EH (cell line): ENCODE measurements at regions not wholly inside any gene's neighbourhood (a gene's known extent, or its start where the extent isn't known, plus 50 kb on each side); places are given as distances from the start of the nearest gene placed in this dataset.
A peak's percentile ranks its signal among the peaks of the same experiment; 100 is the strongest.

Source experiments
- DNase-seq: peaks from one replicate; pipeline ENCODE4 v3.0.0-alpha.2; 2015; ENCODE audit warnings: low read depth

DNA sequence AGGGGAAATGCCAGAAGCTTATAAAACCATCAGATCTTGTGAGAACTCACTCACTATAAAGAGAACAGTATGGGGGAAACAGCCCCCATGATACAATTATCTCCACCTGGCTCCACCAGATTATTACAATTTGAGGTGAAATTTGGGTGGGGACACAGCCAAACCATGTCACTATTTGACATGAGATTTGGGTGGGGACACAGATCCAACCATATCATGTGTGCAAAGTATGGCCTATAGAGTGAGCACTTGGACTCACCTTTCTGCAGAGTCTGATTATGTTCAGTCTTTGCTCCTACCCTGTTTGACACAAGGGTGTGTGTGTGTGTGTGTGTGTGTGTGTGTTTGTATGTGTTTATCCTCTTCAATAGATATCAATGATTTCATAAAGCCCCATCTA is 287.5 kb downstream of the ZNF536 start:
- DNase-seq: no peak

DNA sequence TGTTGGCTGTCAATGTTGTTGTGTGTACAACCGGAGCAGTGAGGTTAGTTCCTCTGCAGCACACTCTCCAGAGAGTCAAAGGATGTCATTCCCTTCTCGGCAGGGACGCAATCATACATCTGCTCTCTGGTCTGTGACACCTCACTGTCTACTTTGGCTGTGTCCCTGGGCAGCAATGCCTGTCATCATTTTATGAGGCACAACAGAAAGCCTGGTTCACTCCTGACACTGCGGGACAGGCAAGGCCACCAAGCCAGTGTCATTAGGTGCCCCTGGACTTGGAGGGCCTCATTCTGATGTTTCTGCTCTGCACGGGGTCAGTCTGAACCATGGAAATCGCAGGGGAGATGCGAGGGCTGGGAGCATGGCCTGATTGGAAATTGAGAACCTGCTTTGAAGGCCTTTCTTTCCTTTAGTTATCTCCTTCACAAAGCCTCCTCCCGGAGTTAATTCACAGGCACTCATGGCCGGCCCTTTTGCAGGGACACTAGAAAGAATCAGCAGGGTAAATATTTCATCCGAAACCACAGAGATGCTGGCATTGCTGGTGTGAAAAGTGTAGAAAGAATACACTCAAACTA is 284.4 kb downstream of the ZNF536 start:
- no peak for DNase-seq

DNA sequence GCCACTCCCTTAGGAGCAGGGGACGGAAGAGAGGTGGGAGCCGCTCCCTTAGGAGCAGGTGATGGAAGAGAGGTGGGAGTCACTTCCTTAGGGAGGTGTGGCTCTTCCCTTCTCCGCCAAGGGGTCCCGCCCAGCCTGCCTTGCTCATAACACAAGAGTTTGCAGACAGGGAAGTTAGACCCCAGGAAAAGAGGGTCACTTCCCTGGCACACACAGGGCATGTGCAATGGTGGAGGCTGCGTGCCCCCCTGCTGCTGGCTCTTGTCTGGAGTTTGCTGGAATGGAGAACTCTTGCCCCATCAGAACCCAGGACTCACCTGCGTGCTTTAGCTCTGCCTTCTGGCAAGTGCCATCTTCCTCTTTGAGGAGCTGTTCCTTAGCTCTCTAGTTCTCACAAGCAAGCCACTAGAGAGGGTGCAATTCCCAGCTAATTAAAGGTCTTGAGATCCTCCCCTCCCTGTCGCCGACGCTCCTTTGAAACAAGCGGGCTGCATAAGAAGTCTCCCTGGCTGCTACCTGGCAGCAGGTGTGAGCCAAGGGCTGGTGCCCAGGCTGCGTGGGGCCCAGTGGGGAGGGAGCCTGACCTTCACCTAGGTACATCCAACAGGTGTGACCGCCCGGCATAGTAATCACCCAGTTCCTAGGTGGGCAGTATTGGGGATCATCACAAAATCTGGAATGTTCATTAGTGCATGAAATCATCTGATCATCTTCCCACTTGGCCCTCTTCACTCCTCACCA is 281.6 kb downstream of the ZNF536 start:
- no peak for DNase-seq

DNA sequence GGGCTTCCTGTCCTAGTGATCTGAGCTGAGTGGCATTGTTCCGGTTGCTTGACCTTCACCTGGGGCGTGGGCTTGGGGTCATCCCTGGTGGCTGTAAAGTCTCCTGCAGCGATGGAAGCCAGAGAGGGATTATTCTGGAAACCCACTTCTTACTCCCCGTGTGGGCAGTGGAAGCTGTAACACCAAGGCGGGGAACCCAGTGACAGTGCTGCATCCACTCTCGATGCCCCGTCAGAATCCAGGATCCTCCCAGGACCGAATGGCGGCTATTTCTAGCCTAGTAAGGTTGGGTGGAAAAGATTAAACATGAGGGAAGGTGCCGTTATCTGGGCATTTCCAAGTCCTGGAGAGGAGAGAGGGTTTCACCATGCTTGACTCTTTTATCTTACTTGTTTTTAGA is 280.6 kb downstream of the ZNF536 start:
- DNase-seq: no peak

DNA sequence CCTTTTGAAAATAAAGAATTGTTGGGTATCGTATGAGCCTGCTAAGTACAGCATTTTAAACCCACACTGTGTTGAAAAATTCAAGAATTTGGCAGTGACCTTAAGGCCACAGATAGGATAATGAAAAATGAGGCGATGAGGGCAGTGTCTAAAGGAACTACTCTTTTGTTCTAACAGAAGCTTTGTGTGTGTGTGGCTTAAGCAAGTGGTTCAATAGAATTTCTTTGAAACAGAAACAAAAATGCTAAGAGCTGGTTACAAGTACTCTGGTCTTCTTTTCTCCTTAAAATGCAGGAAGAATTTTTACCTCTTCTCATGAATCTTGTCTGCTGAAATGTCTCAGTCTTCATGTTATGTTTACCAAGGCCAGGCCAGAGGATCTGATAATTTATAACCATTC is 279.5 kb downstream of the ZNF536 start:
- DNase-seq: no peak

DNA sequence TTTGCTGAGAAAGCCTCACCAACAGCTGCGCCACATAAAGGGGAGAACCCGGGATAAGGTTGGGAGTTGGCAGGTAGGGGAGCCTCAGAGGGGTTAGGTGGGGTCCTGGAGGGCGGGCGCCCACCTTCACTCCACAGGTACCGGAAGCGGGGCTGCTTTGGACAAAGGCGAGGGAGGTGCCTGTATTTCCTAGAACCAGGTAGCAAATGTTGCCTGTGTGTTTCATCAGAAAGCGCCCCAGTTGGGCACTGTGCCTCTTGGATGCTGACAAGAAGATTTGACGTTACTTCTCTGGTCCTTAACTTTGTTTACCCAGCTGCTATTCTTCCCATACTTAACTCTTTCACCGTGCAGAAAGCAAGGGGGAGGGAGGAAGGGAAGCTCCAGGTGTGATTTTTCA is 278.9 kb downstream of the ZNF536 start:
- DNase-seq: no peak

DNA sequence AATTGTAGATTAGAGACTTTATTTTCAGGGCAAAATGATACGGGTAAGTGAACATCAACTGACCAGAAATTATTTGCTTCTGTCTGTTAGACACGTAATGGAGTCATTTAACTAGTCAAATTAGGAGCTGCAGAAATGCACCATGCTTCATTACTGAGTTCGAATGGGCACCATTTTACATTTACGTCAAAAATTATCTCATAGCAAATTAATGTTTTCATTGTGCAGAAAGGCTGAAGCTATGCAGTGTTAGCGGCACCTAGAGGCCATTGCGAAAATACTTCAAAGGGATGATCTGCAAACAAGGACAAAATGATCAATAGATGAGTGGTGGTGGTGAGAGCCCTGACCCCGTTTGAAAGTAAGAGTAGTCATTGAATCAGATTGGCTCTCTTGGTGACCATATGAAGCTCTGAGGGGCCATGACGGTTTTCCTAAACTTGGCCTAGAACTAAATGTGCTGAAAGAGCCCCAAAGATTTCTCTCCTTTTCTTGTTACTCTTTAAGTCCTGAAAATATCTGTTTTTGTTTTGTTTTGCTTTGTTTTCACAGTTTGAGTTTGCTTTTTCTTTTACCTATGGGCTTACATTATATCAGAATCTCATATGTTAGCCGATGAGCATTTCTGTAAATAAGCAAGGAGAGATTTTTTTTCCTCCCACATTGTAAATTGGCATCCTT is 277.9 kb downstream of the ZNF536 start:
- DNase-seq: peak; percentile 45

DNA sequence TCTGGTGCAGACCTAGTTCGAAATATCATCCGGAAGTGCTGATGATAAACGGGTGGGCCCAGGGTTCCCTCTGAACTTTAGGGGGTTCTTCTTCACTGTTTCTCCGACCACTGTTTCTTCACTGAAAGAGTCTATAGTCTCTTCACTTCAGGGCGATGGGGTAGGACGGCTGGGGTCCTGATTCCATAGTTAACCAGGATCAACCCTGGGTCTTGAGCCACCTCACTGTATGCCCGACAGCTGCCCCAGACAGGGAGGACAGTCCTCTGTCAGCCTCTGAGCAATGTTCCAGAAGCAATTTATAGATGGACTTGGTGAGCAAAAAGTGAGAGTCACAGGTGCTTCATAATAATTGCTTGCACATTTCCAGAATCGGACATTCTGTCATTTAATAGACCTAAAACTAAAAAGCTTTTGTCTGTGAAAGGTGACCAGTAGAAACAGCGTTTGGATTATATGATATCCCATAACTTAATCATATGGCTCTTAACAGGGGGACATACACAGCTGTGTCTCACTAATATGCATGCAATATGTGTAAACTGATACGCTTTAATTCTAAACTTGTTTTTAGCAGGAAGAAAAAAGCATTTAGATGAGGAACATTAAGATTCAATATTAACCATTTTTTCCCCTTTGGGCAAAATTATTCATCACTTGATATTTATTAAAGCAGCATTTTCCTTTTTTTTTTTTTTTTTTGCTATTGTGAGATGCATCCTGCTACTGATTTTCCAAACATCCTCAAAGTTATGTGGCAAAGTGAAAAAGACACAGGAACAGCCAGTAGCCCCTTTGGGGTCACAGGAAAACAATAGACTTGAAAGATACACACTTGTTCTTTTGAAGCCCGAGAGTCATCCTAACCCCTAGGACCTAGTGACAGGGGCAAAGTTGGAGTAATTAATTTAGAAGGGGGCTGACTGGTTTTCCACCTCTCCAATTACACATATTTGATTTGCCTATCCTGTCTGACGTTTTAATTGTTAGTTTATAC is 277.0 kb downstream of the ZNF536 start:
- DNase-seq: no peak

DNA sequence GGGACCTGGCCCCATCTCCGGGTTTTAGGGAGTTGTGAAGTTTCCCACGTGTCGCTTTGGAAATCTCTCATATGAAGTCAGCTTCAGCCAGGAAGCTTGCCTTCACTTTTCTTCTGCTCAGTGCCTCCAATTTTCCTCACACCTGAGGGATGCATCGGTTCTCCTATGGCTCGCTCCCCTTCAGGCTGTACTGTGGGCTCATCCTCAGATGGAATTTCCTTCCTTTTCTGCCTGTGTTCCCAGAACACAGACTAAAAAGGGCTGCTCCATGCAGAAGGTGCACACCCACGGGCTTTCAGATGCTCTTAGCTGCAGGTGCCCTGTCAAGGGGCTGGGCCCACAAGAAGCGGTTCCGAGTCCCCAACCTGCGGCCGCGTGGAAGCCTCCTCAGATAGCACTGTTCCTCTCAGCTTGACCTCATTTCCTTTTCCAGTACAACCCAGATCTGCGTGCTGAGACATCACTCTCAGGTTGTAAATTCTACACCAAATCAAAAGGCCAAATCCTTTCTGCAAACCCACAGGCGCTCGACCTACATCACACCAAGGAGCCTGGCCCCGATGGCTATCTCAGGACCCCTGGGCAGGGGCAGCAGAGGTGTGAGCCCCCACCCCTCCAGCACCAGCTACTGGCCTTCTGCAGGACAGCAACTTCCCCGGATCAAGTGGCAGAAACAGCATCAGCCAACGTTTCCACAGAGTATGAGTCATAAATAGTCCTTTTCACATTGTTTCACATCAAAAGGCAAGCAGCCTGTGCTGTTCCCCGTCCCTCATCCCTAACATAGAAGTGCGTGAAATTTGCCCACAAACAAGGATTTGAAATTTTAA is 275.9 kb downstream of the ZNF536 start:
- DNase-seq: no peak

DNA sequence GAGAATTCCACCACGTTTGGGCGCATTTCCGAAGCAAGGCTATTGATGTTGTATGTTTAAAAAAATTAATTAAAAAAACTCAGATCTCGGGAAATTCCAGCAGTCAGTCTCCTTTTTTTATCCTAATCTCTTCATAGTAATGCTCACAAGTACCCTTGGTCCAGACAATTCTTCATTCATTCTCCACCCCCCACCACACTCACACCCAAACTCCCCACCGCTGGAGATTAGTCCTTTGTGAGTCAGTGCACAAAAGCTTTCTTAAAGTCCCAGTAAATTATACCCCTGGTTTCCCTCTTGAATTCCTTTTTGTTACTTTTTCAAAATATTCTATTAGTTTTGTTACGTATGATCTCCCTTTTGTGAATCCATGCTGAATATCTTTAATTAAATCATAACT is 274.6 kb downstream of the ZNF536 start:
- DNase-seq: no peak

DNA sequence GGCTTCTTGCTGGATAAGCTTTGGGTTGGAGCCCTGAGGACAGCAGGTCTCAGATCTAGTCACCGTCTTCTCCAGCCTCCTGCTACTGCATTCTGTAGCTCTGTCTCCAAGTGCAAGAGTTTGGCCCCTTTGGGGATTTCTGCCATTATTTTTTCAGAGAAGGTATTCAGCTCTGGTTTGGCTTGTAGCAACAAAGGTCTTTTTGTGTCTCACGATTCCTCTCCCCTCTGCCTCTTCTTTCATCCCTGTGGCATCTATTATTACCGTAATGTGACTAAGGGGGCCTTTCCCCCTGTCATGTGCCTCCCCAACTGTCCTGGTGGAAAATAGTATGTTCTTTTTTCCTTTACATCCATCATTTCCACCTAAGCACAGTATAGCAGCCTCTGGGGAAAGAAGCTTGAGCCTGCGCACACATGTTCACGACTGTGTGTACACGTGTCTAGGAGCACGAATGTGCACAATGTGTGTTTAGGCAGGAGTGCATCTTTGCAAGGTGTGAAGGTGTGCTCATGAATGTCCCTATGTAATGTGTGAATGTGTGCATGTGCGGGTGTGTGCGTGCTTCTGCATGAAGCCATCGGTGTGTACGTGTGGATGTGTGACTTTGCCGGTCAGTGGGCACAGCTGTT is 273.9 kb downstream of the ZNF536 start:
- no peak for DNase-seq

DNA sequence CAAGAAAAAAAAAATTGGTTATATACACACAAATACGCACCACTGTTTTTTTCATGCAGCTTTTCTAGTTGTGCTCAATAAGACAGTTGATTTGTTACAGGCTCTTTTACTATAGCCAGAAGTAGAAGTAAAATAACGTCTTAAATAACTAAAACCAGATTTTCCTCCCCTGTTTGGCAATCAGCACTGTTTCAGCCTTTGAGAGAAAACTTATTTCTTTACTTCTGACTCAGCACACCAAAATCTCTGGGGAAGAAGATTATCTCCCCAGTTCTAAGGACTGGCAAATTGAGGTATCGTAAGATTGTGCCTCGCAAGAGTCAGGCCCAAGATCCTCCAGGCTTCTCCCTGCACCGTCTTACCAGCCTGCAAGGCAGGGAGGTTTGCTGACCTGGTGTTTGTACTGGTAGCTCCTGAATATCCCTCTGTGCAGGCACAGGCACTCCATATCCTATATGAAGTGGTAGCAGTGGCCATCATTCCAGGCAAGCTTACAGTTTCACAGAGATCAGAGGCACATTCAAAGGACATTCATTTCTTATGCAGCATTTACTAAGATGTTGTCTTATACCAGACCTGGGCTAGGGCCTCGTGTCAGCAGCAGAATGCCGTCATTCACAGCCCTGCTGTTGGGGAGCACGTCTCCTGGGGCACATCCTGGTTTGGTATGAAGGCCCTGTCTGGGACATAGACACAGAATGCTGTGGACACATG is 268.2 kb downstream of the ZNF536 start:
- no peak for DNase-seq

DNA sequence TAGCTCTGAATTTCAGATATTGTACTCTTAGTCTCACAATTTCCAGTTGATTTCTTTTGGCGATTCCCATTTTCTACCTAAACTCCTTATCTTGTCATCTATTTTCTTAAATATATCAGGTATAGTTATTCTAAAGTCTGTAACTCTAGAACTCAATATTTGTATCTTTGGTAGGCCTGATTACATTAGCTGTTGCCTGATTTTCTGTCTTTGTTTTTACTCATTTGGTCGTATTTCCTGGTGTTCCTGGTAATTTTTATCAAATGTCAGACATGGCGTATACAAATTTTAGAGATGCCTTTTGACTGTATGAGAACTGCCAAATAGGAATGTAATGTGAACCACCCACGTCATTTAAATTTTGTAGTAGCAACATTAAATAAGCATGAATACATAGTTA is 266.7 kb downstream of the ZNF536 start:
- no peak for DNase-seq

DNA sequence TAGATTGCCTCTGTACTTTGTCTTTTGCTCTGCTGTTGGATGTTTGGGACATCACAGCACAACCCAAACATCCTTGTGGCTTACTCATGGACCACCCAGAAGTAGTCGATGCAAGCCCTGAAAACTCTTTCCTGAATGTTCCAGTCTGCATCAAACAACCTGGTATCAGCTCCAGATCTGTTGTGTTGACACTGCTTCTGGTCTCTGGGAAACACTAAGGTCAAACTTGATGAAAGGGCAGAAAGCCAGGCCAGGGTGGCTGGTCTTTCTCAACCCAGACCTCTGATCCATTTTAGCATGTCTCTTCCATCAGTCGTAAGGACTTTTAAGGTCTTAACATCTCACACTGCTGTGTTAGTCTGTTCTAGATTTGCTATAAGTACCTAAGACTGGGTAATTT is 265.7 kb downstream of the ZNF536 start:
- DNase-seq: no peak

DNA sequence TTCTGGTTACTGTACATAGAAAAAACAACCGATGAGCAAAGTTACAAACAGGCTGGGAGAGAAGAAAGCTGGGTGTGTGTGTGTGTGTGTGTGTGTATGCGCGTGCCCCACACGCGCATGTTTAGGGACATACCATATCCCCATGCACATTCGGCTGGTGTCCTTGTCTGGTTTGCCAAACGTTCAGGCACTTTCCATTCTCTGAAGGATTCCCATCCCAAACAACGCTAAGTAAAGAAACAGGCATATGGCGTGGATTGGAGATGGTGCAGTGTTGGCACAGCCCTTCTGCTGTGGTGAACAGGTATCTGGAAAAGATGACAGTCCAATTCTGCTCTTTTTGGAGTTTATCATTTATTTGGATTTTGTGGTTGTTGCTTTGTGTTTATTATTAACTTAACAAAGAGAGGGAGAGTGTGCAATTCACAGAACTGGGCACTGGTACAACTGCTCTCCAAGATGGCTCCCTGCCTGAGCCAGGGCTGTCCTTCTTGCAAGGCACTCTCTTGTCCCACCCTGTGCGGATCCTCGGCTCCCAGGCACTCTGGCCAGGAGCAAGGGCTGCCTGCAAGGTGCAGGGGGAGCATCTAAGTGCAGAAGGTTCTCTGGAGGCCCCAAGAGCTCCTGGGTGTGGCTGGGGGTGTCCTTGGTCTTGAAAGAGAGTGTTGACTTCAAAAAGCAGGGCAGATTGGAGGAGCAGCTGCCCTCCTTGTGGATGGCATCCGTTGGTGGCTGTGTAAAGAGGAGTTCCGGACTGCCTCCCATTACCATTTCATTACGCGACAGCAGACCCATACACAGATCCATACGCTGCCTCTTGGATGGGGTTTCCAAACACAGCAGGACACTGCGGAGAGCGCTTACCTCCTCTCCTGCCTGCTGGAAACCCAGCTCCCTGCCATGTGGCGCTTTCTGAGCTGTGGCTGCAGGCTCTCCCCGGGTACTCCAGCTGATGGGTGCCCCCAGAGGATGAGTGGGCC is 263.1 kb downstream of the ZNF536 start:
- DNase-seq: no peak

DNA sequence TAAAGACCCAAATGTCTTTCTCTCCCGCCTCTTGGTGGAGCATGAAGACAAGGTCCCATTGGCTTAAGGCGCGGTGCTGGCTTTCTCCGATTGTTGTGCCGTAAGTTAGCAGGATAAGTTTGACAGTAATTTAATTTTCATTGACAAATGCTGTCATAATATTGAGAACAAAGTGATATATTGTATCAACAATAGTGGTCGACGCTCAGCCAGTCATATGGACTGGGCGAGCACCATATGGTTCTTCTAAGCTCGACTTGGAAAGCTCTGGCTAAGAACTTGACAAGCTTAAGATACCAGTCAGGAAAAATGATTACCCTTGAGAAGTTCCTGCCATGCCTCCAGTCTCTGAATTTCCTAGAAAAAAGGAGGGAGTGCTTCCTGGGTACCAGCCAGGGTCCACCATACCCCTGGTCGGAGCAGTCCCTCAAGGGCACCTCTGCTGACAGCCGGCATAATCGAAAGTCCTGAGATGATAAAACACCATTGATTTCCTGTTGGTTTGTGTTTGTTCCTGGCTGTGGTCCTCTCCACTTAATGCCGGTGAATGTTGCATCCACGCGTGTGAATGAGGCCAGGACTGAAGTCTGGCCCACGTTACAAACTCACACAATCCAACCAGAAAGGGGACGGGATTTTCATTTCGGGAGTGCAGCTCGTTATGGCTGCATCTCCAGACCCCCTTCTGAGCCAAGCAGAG is 262.1 kb downstream of the ZNF536 start:
- no peak for DNase-seq

DNA sequence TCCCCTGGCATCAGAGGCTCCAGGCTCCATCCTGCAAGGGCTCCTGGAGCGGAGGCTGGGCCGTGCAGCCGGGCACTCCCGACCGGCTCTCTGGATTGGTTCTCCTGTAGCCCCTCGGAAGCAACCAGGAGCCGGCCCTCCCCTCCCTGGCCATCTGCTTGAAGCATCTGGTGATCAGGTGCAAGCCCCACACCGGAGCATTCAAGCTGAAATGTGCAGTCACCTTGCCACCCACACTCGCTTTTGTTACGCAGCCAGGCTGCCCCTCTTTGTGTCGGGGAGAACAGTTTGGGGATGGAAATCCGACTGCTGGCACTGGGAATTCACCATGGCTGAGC is 258.8 kb downstream of the ZNF536 start:
- no peak for DNase-seq

DNA sequence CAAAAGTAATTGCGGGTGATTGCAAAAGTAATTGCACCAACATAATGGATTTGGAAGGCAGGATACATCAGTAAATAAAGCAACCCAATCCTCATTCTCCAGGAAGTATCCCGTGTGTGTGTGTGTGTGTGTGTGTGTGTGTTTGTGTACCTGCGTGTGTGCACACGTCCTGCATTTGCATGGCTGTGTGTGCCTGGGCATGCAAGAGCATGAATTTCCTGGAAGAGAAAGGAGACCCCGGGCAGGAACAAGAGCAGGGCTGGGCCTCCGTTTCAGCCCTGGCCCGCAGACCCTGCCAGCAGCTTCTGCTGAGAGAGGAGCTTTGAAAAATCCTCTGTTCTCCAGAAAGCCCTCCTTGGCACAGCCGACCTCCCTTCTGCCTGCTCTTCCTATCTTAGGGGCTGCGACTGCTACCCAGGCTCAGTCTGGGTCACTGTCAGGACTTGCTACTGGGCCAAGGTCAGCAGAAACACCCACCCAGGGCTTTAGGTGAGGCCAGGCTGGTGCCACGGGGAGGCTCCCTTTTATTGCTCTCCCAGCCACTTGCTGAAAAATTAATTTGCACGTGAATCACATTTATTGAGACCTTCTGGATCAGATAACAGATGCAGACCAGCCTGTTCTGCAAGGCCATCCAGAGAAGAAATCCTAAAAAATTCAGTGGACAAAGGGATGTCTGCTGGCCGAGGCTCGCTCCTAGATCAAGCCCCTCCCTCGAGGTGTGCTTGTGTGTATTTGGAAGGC is 258.3 kb downstream of the ZNF536 start:
- DNase-seq: no peak
